DMS153 (cell line): ENCODE measurements at regions not wholly inside any gene's neighbourhood (a gene's known extent, or its start where the extent isn't known, plus 50 kb on each side); places are given as distances from the start of the nearest gene placed in this dataset.

Source experiments
- DNase-seq: peaks from one replicate; lab custom pipeline; 2025; lab: John Stamatoyannopoulos, UW

DNA sequence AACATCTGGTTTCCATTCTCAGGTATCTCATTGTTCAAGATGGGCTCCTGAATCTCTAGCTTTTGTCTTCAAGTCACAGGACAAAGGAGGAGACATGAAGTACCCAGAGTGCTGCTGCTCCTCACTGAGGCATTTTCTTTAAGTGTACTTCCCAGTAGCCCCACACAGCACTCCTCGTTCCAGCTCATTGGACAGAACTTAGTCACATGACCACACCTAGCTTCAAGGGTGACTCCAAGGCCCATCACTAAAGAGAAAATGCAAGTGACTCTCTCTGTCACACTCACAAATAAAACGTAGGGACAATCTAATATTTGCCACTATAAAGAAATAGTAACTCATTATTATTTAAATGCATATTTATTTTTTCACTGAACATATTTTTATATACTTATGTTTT, 58.3 kb upstream of the NEUROD6 start:
- no peak for DNase-seq

- no peak for DNase-seq
These were observed 66.7 kb upstream of the NEUROD6 start for GRCh38 chr7:31407178-31407676.

DNA sequence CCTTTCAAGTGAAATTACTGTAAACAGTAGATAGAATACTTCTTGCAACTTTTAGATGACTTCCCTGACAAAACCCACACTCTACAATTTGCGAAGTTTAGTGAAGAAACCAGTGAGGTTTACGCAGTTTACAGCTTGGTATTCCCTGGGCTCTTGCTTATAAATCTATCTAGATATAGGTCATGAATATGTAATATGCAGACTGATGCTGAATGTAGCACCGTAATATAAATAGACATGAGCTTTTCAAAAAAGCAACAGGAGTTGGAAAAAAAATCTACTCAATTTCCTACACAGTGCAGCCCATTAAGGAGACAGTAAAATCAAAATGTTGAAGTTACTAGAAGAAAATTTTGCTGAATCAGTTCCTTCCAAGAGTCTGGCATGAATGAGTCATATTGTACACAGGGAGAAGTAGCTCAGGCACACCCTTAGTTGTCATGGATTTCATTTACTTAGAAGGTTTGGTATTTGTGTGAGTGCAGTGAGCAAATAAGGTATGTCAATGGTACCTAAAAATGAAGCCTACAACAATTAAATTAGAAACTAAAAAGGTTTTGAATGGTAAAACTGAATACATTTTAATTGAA, 67.7 kb upstream of the NEUROD6 start:
- DNase-seq, result peak; percentile 48

DNA sequence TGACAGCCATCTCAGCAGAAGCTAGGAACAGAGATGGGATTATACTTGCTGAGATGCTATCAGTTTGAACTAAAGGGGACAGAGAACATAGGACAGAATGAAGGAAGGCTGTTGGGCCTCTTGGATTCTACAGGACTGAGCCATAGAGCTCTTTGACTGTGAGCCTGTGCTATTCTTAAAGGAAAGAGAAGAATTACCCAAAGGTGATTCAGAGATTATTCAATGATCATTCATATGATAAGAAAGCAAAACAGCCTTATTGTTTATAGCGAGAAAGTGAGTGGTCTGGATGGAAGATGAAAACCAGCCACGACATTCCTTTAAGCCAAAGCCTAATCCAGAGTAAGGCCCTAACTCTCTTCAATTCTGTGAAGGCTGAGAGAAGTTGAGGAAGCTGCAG, 69.7 kb upstream of the NEUROD6 start:
- DNase-seq, result no peak

GRCh38 chr7:31411416-31411815, 70.9 kb upstream of the NEUROD6 start:
- no peak for DNase-seq

DNA sequence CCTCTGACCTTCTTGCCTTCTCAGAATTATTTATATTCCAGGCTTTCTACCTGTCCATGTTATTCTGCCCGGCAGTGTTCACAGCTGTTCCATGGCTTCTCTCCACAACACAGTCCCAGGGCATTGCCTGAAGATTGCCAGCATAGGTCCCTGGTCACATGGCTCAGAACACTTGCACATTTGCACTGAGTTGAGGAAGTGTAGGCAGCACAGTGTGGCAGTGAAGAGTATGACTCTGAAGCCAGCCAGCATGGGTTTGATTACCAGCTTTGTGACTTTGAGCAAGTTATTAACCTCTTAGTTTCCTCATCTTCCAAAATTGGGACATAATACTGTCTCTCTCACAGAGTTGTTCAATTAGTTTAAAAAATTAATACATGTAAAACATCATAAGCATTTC, 73.2 kb upstream of the NEUROD6 start:
- DNase-seq, result no peak

GRCh38 chr7:31416381-31416870, 75.9 kb upstream of the NEUROD6 start:
- no peak for DNase-seq

GRCh38 chr7:31418928-31419327, 78.4 kb upstream of the NEUROD6 start:
- no peak for DNase-seq

DNA sequence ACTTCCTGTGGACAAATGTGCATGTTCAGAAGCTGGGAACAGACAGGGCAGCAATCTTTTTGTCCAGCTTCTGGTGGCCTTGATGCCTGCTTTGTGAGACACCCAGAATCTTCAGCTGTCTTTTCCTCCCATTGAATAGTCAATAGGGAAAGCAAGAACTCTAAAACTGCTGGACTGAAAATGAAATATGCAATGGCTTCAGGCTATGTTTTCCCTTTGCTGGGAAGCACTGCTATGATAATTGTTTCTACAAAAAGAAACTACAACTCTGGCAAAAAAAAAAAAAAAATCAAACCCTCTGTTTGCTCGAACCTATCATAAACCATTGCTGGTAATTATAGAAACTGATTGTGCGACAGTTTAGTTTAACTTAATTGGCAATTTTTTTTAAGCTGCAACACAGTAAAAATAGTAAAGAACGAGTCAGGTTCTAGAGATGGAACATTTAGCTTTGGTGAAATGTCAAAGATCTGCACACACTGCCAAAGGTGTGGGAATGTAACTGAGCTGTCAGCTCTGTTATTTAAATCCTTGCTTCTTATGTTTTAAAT, 79.1 kb upstream of the NEUROD6 start:
- no peak for DNase-seq

GRCh38 chr7:31420948-31421347, 80.4 kb upstream of the NEUROD6 start:
- DNase-seq, result no peak

GRCh38 chr7:31421607-31422006, 81.1 kb upstream of the NEUROD6 start:
- no peak for DNase-seq

DNA sequence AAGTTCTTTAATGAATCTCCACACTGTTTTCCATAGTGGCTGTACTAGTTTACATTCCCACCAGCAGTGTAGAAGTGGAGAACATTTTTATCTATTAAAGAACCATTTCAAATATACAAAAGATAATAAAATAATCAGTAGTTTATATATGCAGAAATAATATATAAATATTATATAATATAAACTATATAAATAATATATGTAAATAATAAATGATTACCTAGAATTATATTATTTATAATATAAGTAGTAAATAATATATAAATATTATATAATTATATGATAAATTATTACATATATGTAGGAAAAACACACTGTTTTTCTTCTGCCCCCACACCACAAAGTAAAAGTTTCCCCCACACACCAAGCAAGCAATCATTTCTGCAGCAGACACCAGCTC, 83.5 kb upstream of the NEUROD6 start:
- DNase-seq, result no peak

GRCh38 chr7:31432176-31432575, 81.7 kb upstream of the ITPRID1 start:
- peak; percentile 17 for DNase-seq

DNA sequence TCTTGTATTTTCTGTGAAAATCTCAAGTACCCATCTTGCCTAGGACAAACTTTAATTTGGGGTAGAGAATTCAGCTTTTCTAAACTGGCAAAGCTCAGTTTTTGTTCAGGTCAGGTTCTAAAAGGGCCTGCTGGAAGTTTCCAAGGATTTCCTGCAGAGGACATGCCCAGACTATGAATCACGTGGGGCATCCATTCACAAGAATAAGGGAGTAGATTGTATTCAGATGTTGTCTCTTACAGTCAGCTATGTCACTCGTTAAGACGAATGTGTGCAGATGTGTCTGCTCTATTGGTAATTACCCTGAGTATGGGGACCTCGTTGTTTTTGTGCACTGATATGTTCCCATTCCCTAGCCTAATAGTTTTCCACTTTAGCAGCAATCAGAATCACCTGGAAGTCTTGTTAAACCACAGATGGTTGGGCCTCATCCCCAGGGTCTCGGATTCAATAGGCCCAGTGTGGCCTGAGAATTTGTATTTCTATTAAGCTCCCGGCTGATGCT, 81.0 kb upstream of the ITPRID1 start:
- no peak for DNase-seq

DNA sequence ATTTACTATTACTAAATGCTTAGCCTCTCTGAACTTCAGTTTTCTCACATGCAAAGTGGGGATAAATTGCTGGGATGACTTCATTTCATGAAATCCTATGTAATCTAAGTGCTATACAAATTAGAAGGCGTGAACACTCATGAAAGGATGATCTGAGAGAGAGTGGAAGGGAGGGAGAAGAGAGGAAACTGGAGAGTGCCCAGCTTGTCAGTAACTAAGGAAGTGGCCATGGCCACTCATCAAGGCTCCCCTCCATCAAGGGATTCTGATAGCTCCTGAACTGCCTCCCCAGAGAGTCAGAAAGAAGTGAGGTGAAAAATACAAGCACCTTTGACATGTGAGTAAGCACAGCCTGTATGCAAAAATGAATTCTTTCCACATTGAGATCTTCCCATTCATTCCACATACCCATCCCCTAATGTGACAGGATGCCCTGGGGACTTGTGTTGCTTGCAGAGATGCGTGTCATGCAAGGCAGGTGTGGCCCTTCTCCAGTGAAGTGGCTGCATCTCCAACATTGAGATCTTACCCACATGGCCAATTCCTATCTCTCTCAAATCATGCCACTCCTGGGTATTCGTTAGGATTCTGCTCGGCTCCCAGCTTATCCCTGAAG, 76.5 kb upstream of the ITPRID1 start:
- DNase-seq, result peak; percentile 8

- no peak for DNase-seq
These were observed 74.7 kb upstream of the ITPRID1 start for GRCh38 chr7:31439165-31439564.

- DNase-seq, result no peak
These were observed 73.4 kb upstream of the ITPRID1 start for GRCh38 chr7:31440511-31440910.

- DNase-seq, result no peak
These were observed 71.3 kb upstream of the ITPRID1 start for GRCh38 chr7:31442626-31443025.

DNA sequence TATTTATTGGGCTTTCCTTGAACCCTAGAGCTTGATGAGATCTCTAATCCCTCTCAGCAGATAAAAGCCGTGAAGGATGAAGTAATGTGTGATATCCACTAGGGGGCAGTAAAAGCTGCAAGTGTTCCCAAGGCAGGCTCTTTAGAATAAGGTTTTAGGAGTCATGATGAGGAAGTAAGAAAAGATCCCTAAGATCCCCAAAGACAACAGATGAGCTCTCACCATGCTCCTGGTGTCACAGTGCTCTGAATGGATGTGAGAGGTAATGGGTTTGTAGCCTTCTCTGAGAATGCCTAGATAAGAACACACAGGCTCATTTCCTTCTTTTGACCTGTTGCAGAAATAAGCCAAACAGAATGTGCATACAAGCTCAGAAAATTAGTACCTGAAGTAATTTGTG, 70.4 kb upstream of the ITPRID1 start:
- DNase-seq, result peak; percentile 73

DNA sequence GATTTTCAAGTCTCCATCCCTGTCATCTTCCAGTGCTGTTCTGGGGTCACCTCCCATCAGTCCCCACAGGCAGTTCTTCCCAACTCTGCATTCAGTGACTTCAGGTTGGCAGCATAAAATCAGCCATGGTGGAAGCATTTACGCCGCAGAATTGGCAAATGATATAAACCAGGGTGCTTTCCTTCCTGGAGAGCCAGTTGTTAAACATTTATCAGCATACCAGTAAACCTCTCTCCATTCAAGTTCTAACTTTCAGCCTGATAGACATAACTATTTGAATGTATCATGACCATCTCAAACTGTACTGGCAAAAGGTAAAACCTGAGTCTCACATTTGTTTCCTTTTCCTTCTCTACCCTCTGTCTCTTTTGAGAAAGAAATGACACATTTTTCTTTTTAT, 69.7 kb upstream of the ITPRID1 start:
- DNase-seq, result no peak

DNA sequence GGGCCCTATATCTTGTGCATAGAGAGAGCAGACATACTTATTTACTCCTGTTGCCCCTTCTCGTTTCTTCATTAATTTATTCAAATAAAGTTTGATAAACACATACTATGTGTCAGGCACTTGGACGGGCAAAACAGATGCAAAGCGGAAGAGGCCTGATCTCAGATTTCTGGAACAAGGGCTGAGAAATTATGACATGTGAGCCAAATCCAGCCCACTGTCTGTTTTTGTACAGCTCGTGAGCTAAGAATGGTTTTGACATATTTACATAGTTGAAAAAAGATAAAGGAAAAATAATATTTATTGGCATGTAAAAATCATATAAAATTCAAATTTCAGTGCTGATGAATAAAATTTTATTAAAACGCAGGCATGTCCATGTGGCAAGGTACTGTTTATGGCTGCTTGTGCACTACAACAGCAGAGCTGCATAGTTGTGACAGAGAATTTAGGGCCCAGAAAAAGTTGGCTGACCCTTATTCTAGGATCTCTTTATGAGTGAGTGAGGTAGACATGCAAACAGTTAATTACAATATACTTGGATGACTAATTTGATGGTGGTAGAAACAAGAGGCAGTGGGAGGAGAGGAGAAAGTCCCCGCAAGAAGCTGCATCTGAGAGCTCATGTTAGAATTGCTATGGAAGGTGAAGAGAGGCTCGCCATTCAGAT, 68.1 kb upstream of the ITPRID1 start:
- no peak for DNase-seq

GRCh38 chr7:31448649-31449048, 65.2 kb upstream of the ITPRID1 start:
- no peak for DNase-seq

GRCh38 chr7:31455844-31456243, 58.0 kb upstream of the ITPRID1 start:
- no peak for DNase-seq
